Gastrocnemius medialis (tissue), 4 donors: ENCODE measurements at regions not wholly inside any gene's neighbourhood (a gene's known extent, or its start where the extent isn't known, plus 50 kb on each side); places are given as distances from the start of the nearest gene placed in this dataset.

Source experiments
- ATAC-seq, 2 donors: fragments of 150-250 bp; one replicate each; pipeline ENCODE4 v1.9.1; 2016
- DNase-seq, 2 donors: peaks; one replicate each; pipeline ENCODE4 v3.0.0-alpha.2; 2019
- H3K27ac ChIP-seq, 4 donors: fragments of 200-600 bp; sonication (generic); 1 replicate in 1 of 4; 2 replicates in 3 of 4; pipeline ENCODE4 v1.5.1; 2016 to 2018; ENCODE audit warnings: mild to moderate bottlenecking in 2 of 4, moderate library complexity in 1 of 4
- H3K27me3 ChIP-seq, 3 donors: fragments of 200-600 bp; sonication (generic) in 2 of 3; 1 replicate in 1 of 3; 2 replicates in 2 of 3; pipeline versions ENCODE4 v1.5.1 to v1.6.0; 2016 to 2019; ENCODE audit warnings: mild to moderate bottlenecking in 1 of 3, moderate library complexity in 1 of 3
- H3K36me3 ChIP-seq, 2 donors: fragments of 200-600 bp; sonication (generic) in 1 of 2; one replicate each; pipeline ENCODE4 v1.5.1; 2017 to 2018
- H3K4me1 ChIP-seq, 2 donors: fragments of 200-600 bp; sonication (generic) in 1 of 2; one replicate each; pipeline ENCODE4 v1.5.1; 2016 to 2017; ENCODE audit warnings: mild to moderate bottlenecking in 2 of 2
- H3K4me3 ChIP-seq, 4 donors: fragments of 200-600 bp; sonication (generic) in 3 of 4; 1 replicate in 1 of 4; 2 replicates in 3 of 4; pipeline ENCODE4 v1.5.1; 2016 to 2019; ENCODE audit warnings: mild to moderate bottlenecking in 2 of 4
- H3K9me3 ChIP-seq, 3 donors: fragments of 200-600 bp; sonication (generic) in 2 of 3; 1 replicate in 1 of 3; 2 replicates in 2 of 3; pipeline ENCODE4 v1.5.1; 2016 to 2019
- CTCF ChIP-seq, 5 experiments: fragments of 450-650 bp in 3 of 5; fragments of 200-600 bp in 2 of 5; sonication (generic) in 2 of 5; IDR thresholded peaks in 4 of 5; conservative IDR thresholded peaks in 1 of 5; 1 replicate in 4 of 5; 2 replicates in 1 of 5; pipeline ENCODE4 v1.5.1; 2016 to 2019; ENCODE audit warnings: antibody characterized with exemption in 5 of 5, mild to moderate bottlenecking in 3 of 5, moderate library complexity in 3 of 5
- POLR2A ChIP-seq, 2 donors: fragments of 450-650 bp; IDR thresholded peaks; one replicate each; pipeline ENCODE4 v1.6.1; 2017; ENCODE audit warnings: antibody characterized with exemption in 2 of 2, mild to moderate bottlenecking in 2 of 2, moderate library complexity in 2 of 2
- in situ Hi-C, 4 donors: fragments of 200-750 bp; cut with MboI; loops; one replicate each; pipeline versions ENCODE4 v1.15.0 to v1.8.0; 2017; ENCODE audit warnings: low sequenced_read_pairs in 4 of 4
- intact Hi-C: fragments of 100-400 bp; cut with DNase I; formaldehyde crosslinking; loops from one replicate; pipeline ENCODE4 v1.15.1; 2023; ENCODE audit warnings: low total_unique reads

- ATAC-seq (peak in 1 of 2 donors; percentile 63), DNase-seq (no peak)
- no peak for TF ChIP-seq POLR2A (IDR thresholded peaks at IDR 0.05)
- no peak for TF ChIP-seq CTCF (IDR thresholded peaks at IDR 0.05 in 4 of 5, conservative IDR thresholded peaks at IDR 0.05 in 1 of 5)
- Histone ChIP-seq H3K36me3 (no peaks in the 10 kb centered on the region), H3K27me3 (no peaks in the 10 kb centered on the region), H3K4me3 (no peak overlapping the region), H3K4me1 (no peaks in the 10 kb centered on the region), H3K27ac (no peak overlapping the region), H3K9me3 (no peaks in the 10 kb centered on the region)
- intact Hi-C loops = no loop called here
- in situ Hi-C loops = no loop called here
These were observed 472.8 kb downstream of the CCDC171 start for GRCh38 chr9:16025627-16026026.

GRCh38 chr9:16026886-16027285, 474.0 kb downstream of the CCDC171 start:
- H3K27me3 ChIP-seq = no peaks in the 10 kb centered on the region
- H3K9me3 ChIP-seq = no peaks in the 10 kb centered on the region
- intact Hi-C loops = no loop called here
- no peak overlapping the region for H3K4me3 ChIP-seq
- H3K4me1 ChIP-seq = no peaks in the 10 kb centered on the region
- H3K27ac ChIP-seq = no peak overlapping the region
- ATAC-seq (no peak), DNase-seq (no peak)
- in situ Hi-C loops = no loop called here
- no peaks in the 10 kb centered on the region for H3K36me3 ChIP-seq
- TF ChIP-seq POLR2A (IDR thresholded peaks at IDR 0.05) = no peak
- no peak for TF ChIP-seq CTCF (IDR thresholded peaks at IDR 0.05 in 4 of 5, conservative IDR thresholded peaks at IDR 0.05 in 1 of 5)

- no peaks in the 10 kb centered on the region for H3K27me3 ChIP-seq
- no peak overlapping the region for H3K27ac ChIP-seq
- no peak for DNase-seq
- ATAC-seq = no peak
- no peaks in the 10 kb centered on the region for H3K4me1 ChIP-seq
- H3K9me3 ChIP-seq = no peaks in the 10 kb centered on the region
- intact Hi-C loops = no loop called here
- no peak for TF ChIP-seq POLR2A (IDR thresholded peaks at IDR 0.05)
- no peaks in the 10 kb centered on the region for H3K36me3 ChIP-seq
- no peak overlapping the region for H3K4me3 ChIP-seq
- in situ Hi-C loops = no loop called here
These were observed 475.7 kb downstream of the CCDC171 start for GRCh38 chr9:16028548-16028947.

GRCh38 chr9:16029046-16029615, 476.3 kb downstream of the CCDC171 start:
- intact Hi-C loops = no loop called here
- no peak overlapping the region for H3K27ac ChIP-seq

GRCh38 chr9:16029796-16030363, 477.0 kb downstream of the CCDC171 start:
- no peak for DNase-seq
- no peak for ATAC-seq
- H3K27ac ChIP-seq = no peak overlapping the region
- no peaks in the 10 kb centered on the region for H3K27me3 ChIP-seq
- in situ Hi-C loops = no loop called here
- no peaks in the 10 kb centered on the region for H3K9me3 ChIP-seq
- no peaks in the 10 kb centered on the region for H3K36me3 ChIP-seq
- no peak overlapping the region for H3K4me3 ChIP-seq
- intact Hi-C loops = no loop called here
- no peaks in the 10 kb centered on the region for H3K4me1 ChIP-seq
- TF ChIP-seq CTCF (IDR thresholded peaks at IDR 0.05 in 4 of 5, conservative IDR thresholded peaks at IDR 0.05 in 1 of 5) (no peak), POLR2A (IDR thresholded peaks at IDR 0.05) (no peak)

More at GRCh38 chr9:16029046-16029615, 476.3 kb downstream of the CCDC171 start:
- no peak for ATAC-seq
- in situ Hi-C loops = no loop called here
- TF ChIP-seq POLR2A (IDR thresholded peaks at IDR 0.05) (no peak), CTCF (IDR thresholded peaks at IDR 0.05 in 4 of 5, conservative IDR thresholded peaks at IDR 0.05 in 1 of 5) (no peak)
- no peaks in the 10 kb centered on the region for H3K27me3 ChIP-seq
- no peaks in the 10 kb centered on the region for H3K9me3 ChIP-seq
- no peak for DNase-seq
- H3K4me3 ChIP-seq = no peak overlapping the region
- H3K36me3 ChIP-seq = no peaks in the 10 kb centered on the region
- H3K4me1 ChIP-seq = no peaks in the 10 kb centered on the region
